ENCODE measurements at regions not wholly inside any gene's neighbourhood (a gene's known extent, or its start where the extent isn't known, plus 50 kb on each side); places are given as distances from the start of the nearest gene placed in this dataset.

- intact Hi-C loops (cut with DNase I), result no loop called here
- Histone ChIP-seq H3K4me1 (peaks cover 0 to 13% (median 0%) of the 10 kb centered on the region in 3 donors), H3K4me3 (no peak overlapping the region), H3K27ac (no peak overlapping the region), H3K27me3 (no peaks in the 10 kb centered on the region), H3K9me3 (no peaks in the 10 kb centered on the region), H3K36me3 (no peaks in the 10 kb centered on the region)
- no peak for DNase-seq
- 83 to 95% methylated on average over 2 of the region's 2 CpGs for WGBS, 2 donors
- TF ChIP-seq CTCF (IDR thresholded peaks at IDR 0.05) (no peak), POLR2A (IDR thresholded peaks at IDR 0.05) (no peak)
Measured at GRCh38 chr1:94656967-94657366, 115.4 kb upstream of the F3 start.

DNA sequence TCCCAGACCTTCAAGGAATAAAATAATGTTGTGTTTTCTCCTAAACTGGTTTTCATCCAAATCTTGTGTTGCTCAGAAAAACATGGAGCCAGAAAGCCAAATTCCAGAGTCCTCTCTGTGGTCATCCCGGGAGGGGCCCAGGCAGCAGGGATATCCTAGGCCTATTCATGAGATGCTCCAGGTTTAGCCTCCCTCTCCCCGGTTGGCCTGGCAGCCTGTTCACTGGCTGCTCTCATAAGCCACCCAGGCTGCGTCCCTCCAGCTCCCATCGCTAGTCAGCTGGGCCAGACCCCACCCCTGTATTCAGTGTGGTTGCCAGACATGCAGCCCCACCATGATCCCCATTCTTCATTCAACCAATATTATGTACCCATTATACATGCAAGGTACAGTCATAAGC lies 113.4 kb upstream of the F3 start:
- Histone ChIP-seq H3K27ac (no peak overlapping the region), H3K27me3 (no peaks in the 10 kb centered on the region), H3K4me1 (peaks cover 0 to 13% (median 0%) of the 10 kb centered on the region in 3 donors), H3K36me3 (no peaks in the 10 kb centered on the region), H3K9me3 (no peaks in the 10 kb centered on the region), H3K4me3 (no peak overlapping the region)
- 82 to 83% methylated on average over 3 of the region's 4 CpGs for WGBS, 2 donors
- intact Hi-C loops (cut with DNase I), result no loop called here
- DNase-seq, result no peak
- TF ChIP-seq POLR2A (IDR thresholded peaks at IDR 0.05), result no peak

- TF ChIP-seq POLR2A (IDR thresholded peaks at IDR 0.05) (no peak), CTCF (IDR thresholded peaks at IDR 0.05) (no peak)
- Histone ChIP-seq H3K9me3 (no peaks in the 10 kb centered on the region), H3K27ac (no peak overlapping the region), H3K4me1 (peaks cover 0 to 13% (median 0%) of the 10 kb centered on the region in 3 donors), H3K4me3 (no peak overlapping the region), H3K27me3 (no peaks in the 10 kb centered on the region), H3K36me3 (no peaks in the 10 kb centered on the region)
- WGBS, 2 donors, result 73 to 94% methylated on average over 1 of the region's 1 CpG
- DNase-seq, result no peak
- intact Hi-C loops (cut with DNase I), result no loop called here
Measured at GRCh38 chr1:94654459-94654858, 112.9 kb upstream of the F3 start.

DNA sequence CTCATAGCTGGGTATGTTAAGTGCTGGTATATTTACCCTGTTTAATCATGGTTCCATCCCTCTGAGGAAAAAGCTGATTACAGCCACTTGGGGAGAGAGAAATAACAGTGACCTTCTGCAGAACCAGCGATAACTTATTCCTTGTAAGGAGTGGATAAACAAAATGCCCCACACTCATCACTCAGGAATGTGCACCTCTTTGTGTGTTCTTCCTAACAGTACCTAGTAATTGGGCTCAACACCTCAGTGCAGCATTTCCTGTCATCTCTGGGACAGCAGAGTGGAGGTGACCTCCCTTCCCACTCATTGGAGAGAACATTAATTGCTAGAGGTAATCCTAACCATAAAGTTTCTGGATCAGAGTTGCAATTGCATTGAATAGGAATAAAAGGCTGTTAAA lies 112.5 kb upstream of the F3 start:
- Histone ChIP-seq H3K27me3 (no peaks in the 10 kb centered on the region), H3K36me3 (no peaks in the 10 kb centered on the region), H3K27ac (no peak overlapping the region), H3K4me1 (peaks cover 0 to 13% (median under 1%) of the 10 kb centered on the region in 3 donors), H3K9me3 (no peaks in the 10 kb centered on the region), H3K4me3 (no peak overlapping the region)
- intact Hi-C loops (cut with DNase I), result no loop called here
- 44 to 56% methylated on average over 1 of the region's 1 CpG for WGBS, 2 donors
- TF ChIP-seq POLR2A (IDR thresholded peaks at IDR 0.05) (no peak), CTCF (IDR thresholded peaks at IDR 0.05) (no peak)
- DNase-seq, result no peak

GRCh38 chr1:94653454-94653853 lies 111.9 kb upstream of the F3 start:
- no peak overlapping the region for H3K27ac ChIP-seq

More at GRCh38 chr1:94653454-94653853, 111.9 kb upstream of the F3 start:
- no peak overlapping the region for H3K4me3 ChIP-seq
- no peaks in the 10 kb centered on the region for H3K9me3 ChIP-seq
- 47 to 95% methylated on average over 3 of the region's 3 CpGs for WGBS, 2 donors
- H3K36me3 ChIP-seq, result no peaks in the 10 kb centered on the region
- peaks cover 0 to 19% (median 6%) of the 10 kb centered on the region in 3 donors for H3K4me1 ChIP-seq
- no peak for DNase-seq
- TF ChIP-seq CTCF (IDR thresholded peaks at IDR 0.05) (no peak), POLR2A (IDR thresholded peaks at IDR 0.05) (no peak)
- intact Hi-C loops (cut with DNase I), result no loop called here
- H3K27me3 ChIP-seq, result no peaks in the 10 kb centered on the region
